Peyer's patch (tissue), 4 donors: ENCODE measurements at regions not wholly inside any gene's neighbourhood (a gene's known extent, or its start where the extent isn't known, plus 50 kb on each side); places are given as distances from the start of the nearest gene placed in this dataset.

ENCODE experiments used
- POLR2A ChIP-seq, 2 donors: fragments of 450-650 bp; IDR thresholded peaks; one replicate each; pipeline ENCODE4 v1.5.1; 2017; ENCODE audit warnings: antibody characterized with exemption in 2 of 2, mild to moderate bottlenecking in 2 of 2, moderate library complexity in 2 of 2
- TF ChIP-seq, protein P1 (sequence below), 6 experiments: fragments of 450-650 bp in 4 of 6; fragments of 200-600 bp in 2 of 6; sonication (generic) in 1 of 6; IDR thresholded peaks; one replicate each; pipeline ENCODE4 v1.5.1; 2017 to 2019; ENCODE audit warnings: antibody characterized with exemption in 6 of 6, mild to moderate bottlenecking in 3 of 6, moderate library complexity in 1 of 6

DNA sequence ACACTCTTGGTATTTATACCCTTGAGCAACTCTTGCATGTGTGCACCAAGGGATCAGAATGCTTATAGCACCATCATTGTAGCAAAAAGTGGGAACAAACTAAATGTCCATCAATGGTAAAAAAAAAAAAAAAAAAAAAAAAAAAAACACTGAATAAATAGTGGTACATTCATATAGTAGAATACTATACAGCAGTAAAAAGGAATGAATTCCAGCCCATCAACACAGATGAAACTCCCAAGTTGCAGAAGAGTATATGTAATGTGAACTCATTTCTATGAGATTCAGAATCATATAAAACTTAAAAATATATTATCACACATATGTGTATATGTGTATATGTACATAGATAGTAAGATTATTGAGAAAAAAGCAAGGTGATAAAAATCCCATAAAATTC lies 291.6 kb downstream of the CLIC5 start:
- TF ChIP-seq, protein P1, sequence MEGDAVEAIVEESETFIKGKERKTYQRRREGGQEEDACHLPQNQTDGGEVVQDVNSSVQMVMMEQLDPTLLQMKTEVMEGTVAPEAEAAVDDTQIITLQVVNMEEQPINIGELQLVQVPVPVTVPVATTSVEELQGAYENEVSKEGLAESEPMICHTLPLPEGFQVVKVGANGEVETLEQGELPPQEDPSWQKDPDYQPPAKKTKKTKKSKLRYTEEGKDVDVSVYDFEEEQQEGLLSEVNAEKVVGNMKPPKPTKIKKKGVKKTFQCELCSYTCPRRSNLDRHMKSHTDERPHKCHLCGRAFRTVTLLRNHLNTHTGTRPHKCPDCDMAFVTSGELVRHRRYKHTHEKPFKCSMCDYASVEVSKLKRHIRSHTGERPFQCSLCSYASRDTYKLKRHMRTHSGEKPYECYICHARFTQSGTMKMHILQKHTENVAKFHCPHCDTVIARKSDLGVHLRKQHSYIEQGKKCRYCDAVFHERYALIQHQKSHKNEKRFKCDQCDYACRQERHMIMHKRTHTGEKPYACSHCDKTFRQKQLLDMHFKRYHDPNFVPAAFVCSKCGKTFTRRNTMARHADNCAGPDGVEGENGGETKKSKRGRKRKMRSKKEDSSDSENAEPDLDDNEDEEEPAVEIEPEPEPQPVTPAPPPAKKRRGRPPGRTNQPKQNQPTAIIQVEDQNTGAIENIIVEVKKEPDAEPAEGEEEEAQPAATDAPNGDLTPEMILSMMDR (IDR thresholded peaks at IDR 0.05) = no peak
- no peak for TF ChIP-seq POLR2A (IDR thresholded peaks at IDR 0.05)
